NOMO-1 treated with DMSO at 0.1 percent for 48 hours (cell line): ENCODE measurements at regions not wholly inside any gene's neighbourhood (a gene's known extent, or its start where the extent isn't known, plus 50 kb on each side); places are given as distances from the start of the nearest gene placed in this dataset.
"Not testable (repeated sequence)": the region's sequence is repeated elsewhere in the genome, so short reads cannot be mapped to it uniquely, and the experiment has no call there.

ENCODE experiments used
- DNase-seq: peaks from one replicate; lab custom pipeline; 2025; ENCODE audit not compliant: unreplicated experiment; lab: John Stamatoyannopoulos, UW

- no peak for DNase-seq
Measured at GRCh38 chr1:189656628-189657530, 820.8 kb downstream of the BRINP3 start.

GRCh38 chr1:189657715-189658114 is 819.9 kb downstream of the BRINP3 start:
- no peak for DNase-seq

GRCh38 chr1:189658381-189658780 is 819.3 kb downstream of the BRINP3 start:
- no peak for DNase-seq

GRCh38 chr1:189659731-189660130 is 817.9 kb downstream of the BRINP3 start:
- no peak for DNase-seq

- DNase-seq: no peak
Measured at GRCh38 chr1:189662190-189662589, 815.5 kb downstream of the BRINP3 start.

GRCh38 chr1:189669846-189670245 is 807.8 kb downstream of the BRINP3 start:
- DNase-seq: no peak

GRCh38 chr1:189673217-189673616 is 804.4 kb downstream of the BRINP3 start:
- DNase-seq: no peak

- no peak for DNase-seq
Measured at GRCh38 chr1:189675712-189676244, 801.9 kb downstream of the BRINP3 start.

- no peak for DNase-seq
Measured at GRCh38 chr1:189678779-189679178, 798.9 kb downstream of the BRINP3 start.

GRCh38 chr1:189681252-189681919 is 796.3 kb downstream of the BRINP3 start:
- DNase-seq: no peak

- DNase-seq: no peak
Measured at GRCh38 chr1:189682591-189682990, 795.1 kb downstream of the BRINP3 start.

GRCh38 chr1:189686288-189686687 is 791.4 kb downstream of the BRINP3 start:
- DNase-seq: no peak

- no peak for DNase-seq
Measured at GRCh38 chr1:189693140-189693539, 784.5 kb downstream of the BRINP3 start.

GRCh38 chr1:189696297-189696696 is 781.4 kb downstream of the BRINP3 start:
- DNase-seq: no peak

GRCh38 chr1:189697113-189697512 is 780.6 kb downstream of the BRINP3 start:
- no peak for DNase-seq

GRCh38 chr1:189701606-189702005 is 776.1 kb downstream of the BRINP3 start:
- no peak for DNase-seq

GRCh38 chr1:189706594-189706993 is 771.1 kb downstream of the BRINP3 start:
- DNase-seq: no peak

GRCh38 chr1:189708674-189709073 is 769.0 kb downstream of the BRINP3 start:
- DNase-seq: no peak

- DNase-seq: not testable (repeated sequence)
Measured at GRCh38 chr1:189718147-189718795, 759.4 kb downstream of the BRINP3 start.

GRCh38 chr1:189726806-189727205 is 750.9 kb downstream of the BRINP3 start:
- no peak for DNase-seq

- no peak for DNase-seq
Measured at GRCh38 chr1:189751311-189751710, 726.4 kb downstream of the BRINP3 start.
